ENCODE measurements at regions not wholly inside any gene's neighbourhood (a gene's known extent, or its start where the extent isn't known, plus 50 kb on each side); places are given as distances from the start of the nearest gene placed in this dataset.

- TF ChIP-seq CTCF (conservative IDR thresholded peaks at IDR 0.05; ENCODE audit: low read depth in 2 of 2) (no peak), EZH2 (IDR thresholded peaks at IDR 0.05; ENCODE audit: low read depth, unreplicated experiment) (no peak), EZH2phosphoT487 (IDR thresholded peaks at IDR 0.05; ENCODE audit: unreplicated experiment) (no peak), POLR2AphosphoS5 (IDR thresholded peaks at IDR 0.05; ENCODE audit: low read depth) (no peak), ZNF462 (CRISPR knock-in tag; IDR thresholded peaks at IDR 0.05) (no peak), REST (IDR thresholded peaks at IDR 0.05; ENCODE audit: unreplicated experiment) (no peak), CREB1 (CRISPR knock-in tag; IDR thresholded peaks at IDR 0.05; ENCODE audit: low read depth) (no peak), NANOG (IDR thresholded peaks at IDR 0.05; ENCODE audit: borderline replicate concordance) (no peak)
These were observed 78.3 kb upstream of the HAO2 start for GRCh38 chr1:119290297-119290696.

All from GM23338 (cell line).